HepG2 (cell line): ENCODE measurements at regions not wholly inside any gene's neighbourhood (a gene's known extent, or its start where the extent isn't known, plus 50 kb on each side); places are given as distances from the start of the nearest gene placed in this dataset.
A peak's percentile ranks its signal among the peaks of the same experiment; 100 is the strongest.

Experiments used
- ATAC-seq: fragments of 200-7000 bp; cut with Tn5 transposase; 3 replicates; pipeline ENCODE4 v1.9.1; 2020; ENCODE audit warnings: mild to moderate bottlenecking, moderate library complexity
- BruUV-seq: library from RNA; stranded (reverse); fragments of 400-500 nt; replicated peaks from 2 replicates; lab custom pipeline; 2021; lab: Mats Ljungman, UMichigan
- CTCF ChIA-PET: fragments of 300-600 bp; formaldehyde crosslinking; extraction: SDS; loops from one replicate; lab custom pipeline; 2021; ENCODE audit warnings: low total read pairs, inconsistent platforms, low intra/inter-chr PET ratio; lab: Yijun Ruan, JAX
- POLR2A ChIA-PET: fragments of 350-600 bp; sonication (Branson Sonifier 250); formaldehyde crosslinking; loops from one replicate; lab custom pipeline; 2020; ENCODE audit warnings: antibody characterized with exemption, inconsistent platforms; lab: Yijun Ruan, JAX
- DNase-seq: peaks from one replicate; pipeline ENCODE4 v3.0.0-alpha.2; 2015; ENCODE audit warnings: low spot score
- FAIRE-seq: peaks from 3 replicates; lab custom pipeline; 2011; peaks lifted over from hg19 to GRCh38; lab: Jason Lieb, UNC
- H2AFZ ChIP-seq: one replicate; pipeline ENCODE4 v1.6.1; 2011; ENCODE audit warnings: low read length, inconsistent platforms
- H3K27ac ChIP-seq: fragments of 300-600 bp; 3 replicates; pipeline ENCODE4 v1.8.0; 2011; ENCODE audit warnings: mixed run types, mild to moderate bottlenecking, mixed read lengths, low read length, inconsistent platforms; ENCODE audit not compliant: insufficient read depth; ENCODE audit errors: extremely low read length
- H3K27me3 ChIP-seq, 2 experiments: fragments of 200-600 bp in 1 of 2; 2 replicates in 1 of 2; 3 replicates in 1 of 2; pipeline versions ENCODE4 v1.6.0 to v1.8.0; 2011; ENCODE audit warnings: low read length in 2 of 2, mild to moderate bottlenecking in 2 of 2, moderate library complexity in 2 of 2, inconsistent platforms in 1 of 2; ENCODE audit not compliant: insufficient read depth in 2 of 2, control insufficient read depth in 1 of 2
- H3K36me3 ChIP-seq, 2 experiments: fragments of 200-600 bp in 1 of 2; replicated peaks in 1 of 2; 2 replicates in 1 of 2; 3 replicates in 1 of 2; pipeline versions ENCODE4 v1.5.1 to v1.8.0; 2011; ENCODE audit warnings: low read length in 2 of 2, inconsistent platforms in 1 of 2; ENCODE audit not compliant: insufficient read depth in 2 of 2, control insufficient read depth in 1 of 2
- H3K4me1 ChIP-seq: 2 replicates; pipeline ENCODE4 v1.5.1; 2012; ENCODE audit warnings: low read length, inconsistent platforms; ENCODE audit not compliant: insufficient read depth
- H3K4me2 ChIP-seq: 2 replicates; pipeline ENCODE4 v1.6.0; 2011; ENCODE audit warnings: low read depth, low read length, inconsistent platforms
- H3K4me3 ChIP-seq, 3 experiments: fragments of 200-600 bp in 1 of 3; sonication (generic), shearing (Covaris generic) in 1 of 3; replicated peaks in 1 of 3; 2 replicates each; pipeline ENCODE4 v1.5.1; 2011 to 2016; ENCODE audit warnings: low read length in 3 of 3, inconsistent platforms in 2 of 3, low read depth in 2 of 3, mild to moderate bottlenecking in 2 of 3, control low read depth in 1 of 3, mixed read lengths in 1 of 3; ENCODE audit not compliant: insufficient read depth in 1 of 3
- H3K79me2 ChIP-seq: one replicate; pipeline ENCODE4 v1.6.1; 2011; ENCODE audit warnings: low read length, inconsistent platforms; ENCODE audit not compliant: insufficient read depth
- H3K9ac ChIP-seq: 2 replicates; pipeline ENCODE4 v1.6.0; 2011; ENCODE audit warnings: mild to moderate bottlenecking, low read depth, low read length, inconsistent platforms; ENCODE audit not compliant: insufficient read depth
- H3K9me3 ChIP-seq: 2 replicates; pipeline ENCODE4 v1.5.1; 2012; ENCODE audit warnings: mild to moderate bottlenecking, low read length
- H4K20me1 ChIP-seq: 2 replicates; pipeline ENCODE4 v1.6.0; 2011; ENCODE audit warnings: inconsistent platforms, mild to moderate bottlenecking, low read length, moderate library complexity; ENCODE audit not compliant: insufficient read depth
- GABPB1 ChIP-seq: IDR thresholded peaks from 2 replicates; pipeline ENCODE4 v1.6.1; 2016; ENCODE audit warnings: mild to moderate bottlenecking, missing genetic modification reagents, moderate library complexity, missing compliant biosample characterization
- HNRNPL ChIP-seq: fragments of 200-400 bp; formaldehyde crosslinking; IDR thresholded peaks from 2 replicates; pipeline ENCODE4 v1.6.1; 2017; ENCODE audit warnings: mild to moderate bottlenecking, low read depth, low read length
- MBNL3 ChIP-seq: fragments of 250-450 bp; sonication (Bioruptor Pico); conservative IDR thresholded peaks from 2 replicates; pipeline ENCODE4 v1.8.0; 2022; ENCODE audit warnings: mild to moderate bottlenecking, inconsistent platforms
- PAWR ChIP-seq: sonication (generic); formaldehyde crosslinking; IDR thresholded peaks from 2 replicates; pipeline ENCODE4 v1.4.0; 2020; ENCODE audit warnings: missing genetic modification reagents, mild to moderate bottlenecking, borderline replicate concordance
- ZNF260 ChIP-seq: sonication (generic); formaldehyde crosslinking; IDR thresholded peaks from 2 replicates; pipeline ENCODE4 v1.4.0; 2020; ENCODE audit warnings: missing genetic modification reagents, low read depth, mild to moderate bottlenecking, borderline replicate concordance
- ZNF567 ChIP-seq: sonication (generic); formaldehyde crosslinking; IDR thresholded peaks from 2 replicates; pipeline ENCODE4 v1.8.1; 2023; ENCODE audit warnings: mild to moderate bottlenecking, missing genetic modification reagents, borderline replicate concordance
- WGBS: methylation state at CpG from one replicate; pipeline ENCODE4 v1.1.6; 2017; ENCODE audit warnings: low lambda C conversion rate; 5-methylcytosine and 5-hydroxymethylcytosine counted together
- in situ Hi-C: cut with HindIII; loops from 2 replicates; pipeline ENCODE4 v1.10.0; 2017; ENCODE audit warnings: low pct_unique_long_range_greater_than_20kb; ENCODE audit not compliant: extremely low pct_ligation_motif_present
- intact Hi-C: fragments of 100-400 bp; cut with micrococcal nuclease; formaldehyde crosslinking; loops from one replicate; pipeline ENCODE4 v1.10.0; 2022; ENCODE audit not compliant: unreplicated experiment
- TF ChIP-seq, protein P1 (sequence below): sonication (generic); formaldehyde crosslinking; IDR thresholded peaks from 2 replicates; pipeline ENCODE4 v1.5.0; 2020; ENCODE audit warnings: missing genetic modification reagents, mild to moderate bottlenecking, borderline replicate concordance
- TF ChIP-seq, protein P2 (sequence below): sonication (generic); formaldehyde crosslinking; IDR thresholded peaks from 2 replicates; pipeline ENCODE4 v1.8.0; 2022; ENCODE audit warnings: mild to moderate bottlenecking, missing genetic modification reagents, moderate library complexity
- TF ChIP-seq, protein P3 (sequence below): sonication (generic); formaldehyde crosslinking; IDR thresholded peaks from 2 replicates; pipeline ENCODE4 v1.4.0; 2020; ENCODE audit warnings: missing genetic modification reagents, borderline replicate concordance

DNA sequence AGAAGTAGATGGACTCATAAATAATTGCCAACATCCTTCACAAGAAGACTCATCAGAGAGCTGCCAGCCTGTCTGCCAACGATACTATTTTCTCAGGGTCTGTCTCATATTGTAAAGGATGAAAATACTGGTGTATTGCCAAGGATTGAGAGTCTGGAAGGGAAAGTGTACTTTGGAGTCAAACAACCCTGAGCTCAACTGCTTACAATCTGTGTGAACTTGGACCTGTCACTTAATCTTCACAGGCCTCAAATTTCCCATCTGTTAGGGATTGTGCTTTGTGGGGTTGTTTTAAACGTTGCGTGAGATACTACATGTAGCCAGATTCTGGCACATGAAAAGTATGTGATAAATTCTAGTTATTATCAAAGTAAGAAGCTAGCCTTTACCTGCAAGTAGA is 169.1 kb downstream of the LHFPL1 start:
- H3K9ac ChIP-seq: no peak overlapping the region
- in situ Hi-C loops: no loop called here
- ChIA-PET POLR2A (no interaction called here), CTCF (no interaction called here)
- no peak overlapping the region for H3K4me2 ChIP-seq
- no TSS peak for BruUV-seq
- H3K27me3 ChIP-seq: no peaks in the 10 kb centered on the region; a peak in 1 of 5 replicates
- ATAC-seq (no peak), FAIRE-seq (peak; percentile 28), DNase-seq (no peak)
- 4% methylated on average over 3 of the region's 3 CpGs for WGBS
- no peak overlapping the region for H3K27ac ChIP-seq
- H3K79me2 ChIP-seq: no peaks in the 10 kb centered on the region
- no peaks in the 10 kb centered on the region for H4K20me1 ChIP-seq
- intact Hi-C loops: no loop called here
- H3K4me3 ChIP-seq: no peak overlapping the region
- H2AFZ ChIP-seq: no peak overlapping the region
- TF ChIP-seq ZNF567 (no peak), HNRNPL (no peak)
- TF ChIP-seq, protein P1, sequence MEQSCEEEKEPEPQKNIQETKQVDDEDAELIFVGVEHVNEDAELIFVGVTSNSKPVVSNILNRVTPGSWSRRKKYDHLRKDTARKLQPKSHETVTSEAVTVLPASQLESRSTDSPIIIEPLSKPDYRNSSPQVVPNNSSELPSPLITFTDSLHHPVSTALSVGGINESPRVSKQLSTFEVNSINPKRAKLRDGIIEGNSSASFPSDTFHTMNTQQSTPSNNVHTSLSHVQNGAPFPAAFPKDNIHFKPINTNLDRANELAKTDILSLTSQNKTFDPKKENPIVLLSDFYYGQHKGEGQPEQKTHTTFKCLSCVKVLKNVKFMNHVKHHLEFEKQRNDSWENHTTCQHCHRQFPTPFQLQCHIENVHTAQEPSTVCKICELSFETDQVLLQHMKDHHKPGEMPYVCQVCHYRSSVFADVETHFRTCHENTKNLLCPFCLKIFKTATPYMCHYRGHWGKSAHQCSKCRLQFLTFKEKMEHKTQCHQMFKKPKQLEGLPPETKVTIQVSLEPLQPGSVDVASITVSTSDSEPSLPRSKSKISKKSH (CRISPR knock-in tag): no peak
- no peaks in the 10 kb centered on the region; the same call in 1 of the 2 replicates for H3K9me3 ChIP-seq
- H3K36me3 ChIP-seq: no peaks in the 10 kb centered on the region
- H3K4me1 ChIP-seq: no peaks in the 10 kb centered on the region

DNA sequence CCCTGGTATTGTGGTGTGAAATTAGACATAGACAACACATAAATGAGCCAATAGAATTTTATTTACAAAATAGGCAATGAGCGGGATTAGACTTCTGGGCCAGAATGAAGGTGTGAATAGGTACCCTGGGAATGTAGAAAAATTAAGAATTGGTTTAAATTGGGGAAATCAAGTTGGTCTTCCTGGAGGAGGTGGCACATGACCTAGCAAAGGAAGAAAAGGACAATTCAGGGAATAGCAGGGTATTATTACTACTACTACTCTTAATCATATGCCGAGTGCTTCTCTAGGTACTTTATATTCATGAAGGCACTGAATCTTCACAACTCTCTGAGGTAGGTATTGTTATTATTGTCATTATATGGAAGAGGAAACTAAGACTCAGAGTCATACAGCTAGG is 202.1 kb downstream of the LHFPL1 start:
- Histone ChIP-seq H2AFZ (no peak overlapping the region), H3K9me3 (no peaks in the 10 kb centered on the region), H4K20me1 (no peaks in the 10 kb centered on the region), H3K36me3 (no peaks in the 10 kb centered on the region), H3K4me2 (no peak overlapping the region), H3K27ac (no peak overlapping the region), H3K79me2 (no peaks in the 10 kb centered on the region), H3K27me3 (no peaks in the 10 kb centered on the region), H3K4me3 (no peak overlapping the region), H3K9ac (no peak overlapping the region), H3K4me1 (no peaks in the 10 kb centered on the region)
- FAIRE-seq (no peak), ATAC-seq (no peak), DNase-seq (no peak)
- in situ Hi-C loops: no loop called here
- BruUV-seq: no TSS peak
- POLR2A ChIA-PET: no interaction called here
- CTCF ChIA-PET: no interaction called here
- intact Hi-C loops: no loop called here
- 3% methylated on average over 2 of the region's 2 CpGs for WGBS
- no peak for TF ChIP-seq ZNF260 (CRISPR knock-in tag)
- TF ChIP-seq, protein P2, sequence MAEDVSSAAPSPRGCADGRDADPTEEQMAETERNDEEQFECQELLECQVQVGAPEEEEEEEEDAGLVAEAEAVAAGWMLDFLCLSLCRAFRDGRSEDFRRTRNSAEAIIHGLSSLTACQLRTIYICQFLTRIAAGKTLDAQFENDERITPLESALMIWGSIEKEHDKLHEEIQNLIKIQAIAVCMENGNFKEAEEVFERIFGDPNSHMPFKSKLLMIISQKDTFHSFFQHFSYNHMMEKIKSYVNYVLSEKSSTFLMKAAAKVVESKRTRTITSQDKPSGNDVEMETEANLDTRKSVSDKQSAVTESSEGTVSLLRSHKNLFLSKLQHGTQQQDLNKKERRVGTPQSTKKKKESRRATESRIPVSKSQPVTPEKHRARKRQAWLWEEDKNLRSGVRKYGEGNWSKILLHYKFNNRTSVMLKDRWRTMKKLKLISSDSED (CRISPR knock-in tag): no peak
- TF ChIP-seq, protein P3, sequence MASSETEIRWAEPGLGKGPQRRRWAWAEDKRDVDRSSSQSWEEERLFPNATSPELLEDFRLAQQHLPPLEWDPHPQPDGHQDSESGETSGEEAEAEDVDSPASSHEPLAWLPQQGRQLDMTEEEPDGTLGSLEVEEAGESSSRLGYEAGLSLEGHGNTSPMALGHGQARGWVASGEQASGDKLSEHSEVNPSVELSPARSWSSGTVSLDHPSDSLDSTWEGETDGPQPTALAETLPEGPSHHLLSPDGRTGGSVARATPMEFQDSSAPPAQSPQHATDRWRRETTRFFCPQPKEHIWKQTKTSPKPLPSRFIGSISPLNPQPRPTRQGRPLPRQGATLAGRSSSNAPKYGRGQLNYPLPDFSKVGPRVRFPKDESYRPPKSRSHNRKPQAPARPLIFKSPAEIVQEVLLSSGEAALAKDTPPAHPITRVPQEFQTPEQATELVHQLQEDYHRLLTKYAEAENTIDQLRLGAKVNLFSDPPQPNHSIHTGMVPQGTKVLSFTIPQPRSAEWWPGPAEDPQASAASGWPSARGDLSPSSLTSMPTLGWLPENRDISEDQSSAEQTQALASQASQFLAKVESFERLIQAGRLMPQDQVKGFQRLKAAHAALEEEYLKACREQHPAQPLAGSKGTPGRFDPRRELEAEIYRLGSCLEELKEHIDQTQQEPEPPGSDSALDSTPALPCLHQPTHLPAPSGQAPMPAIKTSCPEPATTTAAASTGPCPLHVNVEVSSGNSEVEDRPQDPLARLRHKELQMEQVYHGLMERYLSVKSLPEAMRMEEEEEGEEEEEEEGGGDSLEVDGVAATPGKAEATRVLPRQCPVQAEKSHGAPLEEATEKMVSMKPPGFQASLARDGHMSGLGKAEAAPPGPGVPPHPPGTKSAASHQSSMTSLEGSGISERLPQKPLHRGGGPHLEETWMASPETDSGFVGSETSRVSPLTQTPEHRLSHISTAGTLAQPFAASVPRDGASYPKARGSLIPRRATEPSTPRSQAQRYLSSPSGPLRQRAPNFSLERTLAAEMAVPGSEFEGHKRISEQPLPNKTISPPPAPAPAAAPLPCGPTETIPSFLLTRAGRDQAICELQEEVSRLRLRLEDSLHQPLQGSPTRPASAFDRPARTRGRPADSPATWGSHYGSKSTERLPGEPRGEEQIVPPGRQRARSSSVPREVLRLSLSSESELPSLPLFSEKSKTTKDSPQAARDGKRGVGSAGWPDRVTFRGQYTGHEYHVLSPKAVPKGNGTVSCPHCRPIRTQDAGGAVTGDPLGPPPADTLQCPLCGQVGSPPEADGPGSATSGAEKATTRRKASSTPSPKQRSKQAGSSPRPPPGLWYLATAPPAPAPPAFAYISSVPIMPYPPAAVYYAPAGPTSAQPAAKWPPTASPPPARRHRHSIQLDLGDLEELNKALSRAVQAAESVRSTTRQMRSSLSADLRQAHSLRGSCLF: no peak
- no peak for TF ChIP-seq GABPB1 (CRISPR knock-in tag)
- TF ChIP-seq PAWR (CRISPR knock-in tag): no peak
- no peak for TF ChIP-seq MBNL3 (CRISPR knock-in tag)
